H1 (cell line): ENCODE measurements at regions not wholly inside any gene's neighbourhood (a gene's known extent, or its start where the extent isn't known, plus 50 kb on each side); places are given as distances from the start of the nearest gene placed in this dataset.

ENCODE experiments used
- CTCF ChIA-PET: fragments of 300-600 bp; sonication (Branson Sonifier 250); formaldehyde crosslinking; loops from one replicate; lab custom pipeline; 2021; ENCODE audit not compliant: partially characterized antibody; lab: Charles Lee
- POLR2A ChIA-PET: fragments of 300-600 bp; sonication (Branson Sonifier 250); formaldehyde crosslinking; loops from one replicate; lab custom pipeline; 2021; ENCODE audit warnings: inconsistent platforms; ENCODE audit not compliant: partially characterized antibody; lab: Charles Lee
- DNase-seq, 2 experiments: peaks; one replicate each; pipeline versions ENCODE4 v3.0.0 to v3.0.0-alpha.2; 2010 to 2022; ENCODE audit warnings: low spot score in 2 of 2, low read depth in 1 of 2, mixed read lengths in 1 of 2
- FAIRE-seq: peaks from 2 replicates; lab custom pipeline; 2011; peaks lifted over from hg19 to GRCh38; lab: Jason Lieb, UNC
- H2AFZ ChIP-seq: 2 replicates; pipeline ENCODE4 v1.8.1; 2012; ENCODE audit warnings: low read length, inconsistent platforms
- H2AK5ac ChIP-seq: 2 replicates; pipeline ENCODE4 v1.6.1; 2013; ENCODE audit warnings: low read depth, low read length
- H2BK120ac ChIP-seq: replicated peaks from 2 replicates; pipeline ENCODE3; 2013; ENCODE audit warnings: low read depth, low read length, inconsistent platforms
- H2BK12ac ChIP-seq: 2 replicates; pipeline ENCODE4 v1.6.1; 2013; ENCODE audit warnings: low read depth, low read length
- H2BK15ac ChIP-seq: 2 replicates; pipeline ENCODE4 v1.6.1; 2013; ENCODE audit warnings: low read length
- H2BK20ac ChIP-seq: 2 replicates; pipeline ENCODE4 v1.6.1; 2013; ENCODE audit warnings: low read length
- H2BK5ac ChIP-seq: 2 replicates; pipeline ENCODE4 v1.6.1; 2013; ENCODE audit warnings: low read depth, low read length
- H3K14ac ChIP-seq: 2 replicates; pipeline ENCODE4 v1.6.1; 2013; ENCODE audit warnings: inconsistent platforms; ENCODE audit not compliant: insufficient read length
- H3K18ac ChIP-seq: 2 replicates; pipeline ENCODE4 v1.6.1; 2013; ENCODE audit warnings: low read length; ENCODE audit errors: extremely low read depth
- H3K23ac ChIP-seq: 2 replicates; pipeline ENCODE4 v1.6.1; 2013; ENCODE audit warnings: inconsistent platforms; ENCODE audit not compliant: insufficient read length
- H3K23me2 ChIP-seq: 2 replicates; pipeline ENCODE4 v1.6.1; 2013; ENCODE audit warnings: low read depth, low read length
- H3K27ac ChIP-seq: 2 replicates; pipeline ENCODE4 v1.6.1; 2011; ENCODE audit warnings: low read depth, low read length, inconsistent platforms
- H3K27me3 ChIP-seq, 4 experiments: replicated peaks in 1 of 4; 1 replicate in 1 of 4; 2 replicates in 3 of 4; pipeline versions ENCODE4 v1.6.1 to v1.8.1; 2011 to 2013; ENCODE audit warnings: low read length in 3 of 4, mild to moderate bottlenecking in 3 of 4, inconsistent platforms in 2 of 4, mixed read lengths in 2 of 4, moderate library complexity in 1 of 4; ENCODE audit not compliant: control insufficient read depth in 3 of 4, insufficient read depth in 3 of 4; ENCODE audit errors: extremely low read depth in 1 of 4
- H3K36me3 ChIP-seq, 4 experiments: 2 replicates each; pipeline versions ENCODE4 v1.6.1 to v1.8.1; 2011 to 2013; ENCODE audit warnings: mild to moderate bottlenecking in 4 of 4, low read length in 3 of 4, moderate library complexity in 2 of 4, control low read depth in 1 of 4, inconsistent platforms in 1 of 4; ENCODE audit not compliant: insufficient read depth in 4 of 4, control insufficient read depth in 2 of 4
- H3K4ac ChIP-seq: replicated peaks from 2 replicates; pipeline ENCODE3; 2013; ENCODE audit warnings: low read length, low read depth, mixed read lengths, inconsistent platforms; ENCODE audit not compliant: insufficient read length
- H3K4me1 ChIP-seq, 4 experiments: replicated peaks in 1 of 4; 1 replicate in 1 of 4; 2 replicates in 3 of 4; pipeline versions ENCODE4 v1.6.1 to v1.8.1; 2011 to 2013; ENCODE audit warnings: low read length in 3 of 4, inconsistent platforms in 2 of 4, mixed read lengths in 1 of 4; ENCODE audit not compliant: insufficient read depth in 4 of 4, control insufficient read depth in 3 of 4
- H3K4me2 ChIP-seq, 2 experiments: 2 replicates each; pipeline versions ENCODE4 v1.6.1 to v1.8.1; 2011 to 2013; ENCODE audit warnings: low read depth in 2 of 2, low read length in 2 of 2, control low read depth in 1 of 2, inconsistent platforms in 1 of 2, mild to moderate bottlenecking in 1 of 2; ENCODE audit not compliant: insufficient read depth in 1 of 2
- H3K4me3 ChIP-seq, 4 experiments: fragments of 200-600, 300-600 bp in 1 of 4; sonication (generic), shearing (Covaris generic), sonication (Bioruptor Twin) in 1 of 4; 2 replicates each; pipeline versions ENCODE4 v1.5.1 to v1.8.1; 2011 to 2016; ENCODE audit warnings: low read length in 4 of 4, low read depth in 3 of 4, control low read depth in 2 of 4, inconsistent platforms in 2 of 4, mild to moderate bottlenecking in 2 of 4, mixed read lengths in 1 of 4, moderate library complexity in 1 of 4; ENCODE audit not compliant: insufficient read depth in 2 of 4; ENCODE audit errors: extremely low read depth in 1 of 4
- H3K56ac ChIP-seq: replicated peaks from 2 replicates; pipeline ENCODE3; 2013; ENCODE audit warnings: low read depth, mild to moderate bottlenecking, mixed read lengths, low read length, inconsistent platforms; ENCODE audit not compliant: insufficient read length
- H3K79me1 ChIP-seq: 2 replicates; pipeline ENCODE4 v1.6.1; 2013; ENCODE audit warnings: low read depth, low read length, control low read depth
- H3K79me2 ChIP-seq, 2 experiments: 2 replicates each; pipeline versions ENCODE4 v1.6.1 to v1.8.1; 2012 to 2013; ENCODE audit warnings: low read length in 2 of 2, mild to moderate bottlenecking in 2 of 2, inconsistent platforms in 1 of 2; ENCODE audit not compliant: insufficient read depth in 2 of 2, control insufficient read depth in 1 of 2
- H3K9ac ChIP-seq, 4 experiments: replicated peaks in 1 of 4; 1 replicate in 1 of 4; 2 replicates in 3 of 4; pipeline versions ENCODE4 v1.6.1 to v1.8.1; 2011 to 2013; ENCODE audit warnings: low read depth in 3 of 4, low read length in 3 of 4, control low read depth in 2 of 4, mild to moderate bottlenecking in 2 of 4, moderate library complexity in 2 of 4, inconsistent platforms in 1 of 4; ENCODE audit errors: extremely low read depth in 1 of 4
- H3K9me3 ChIP-seq, 2 experiments: 2 replicates each; pipeline versions ENCODE4 v1.6.1 to v1.8.1; 2012 to 2013; ENCODE audit warnings: mild to moderate bottlenecking in 2 of 2, moderate library complexity in 2 of 2, control low read depth in 1 of 2, inconsistent platforms in 1 of 2, low read depth in 1 of 2, low read length in 1 of 2, mixed read lengths in 1 of 2; ENCODE audit not compliant: insufficient read depth in 2 of 2
- H4K20me1 ChIP-seq, 2 experiments: replicated peaks in 1 of 2; 2 replicates each; pipeline versions ENCODE3 to v1.8.1; 2011 to 2013; ENCODE audit warnings: inconsistent platforms in 2 of 2, low read length in 2 of 2, mild to moderate bottlenecking in 1 of 2; ENCODE audit not compliant: insufficient read depth in 2 of 2, control insufficient read depth in 1 of 2
- H4K5ac ChIP-seq: 2 replicates; pipeline ENCODE4 v1.6.1; 2013; ENCODE audit warnings: low read length, low read depth, mixed read lengths, inconsistent platforms; ENCODE audit not compliant: insufficient read length
- H4K8ac ChIP-seq: 2 replicates; pipeline ENCODE4 v1.8.0; 2013; ENCODE audit warnings: mild to moderate bottlenecking, moderate library complexity, low read length, inconsistent platforms; ENCODE audit not compliant: insufficient read depth; ENCODE audit errors: extremely low read depth
- H4K91ac ChIP-seq: replicated peaks from 2 replicates; pipeline ENCODE3; 2013; ENCODE audit warnings: low read length, mixed read lengths, inconsistent platforms; ENCODE audit not compliant: insufficient read length
- BRCA1 ChIP-seq: IDR thresholded peaks from 2 replicates; pipeline ENCODE4 v1.6.1; 2012; ENCODE audit warnings: low read depth, low read length, improper control_type of control experiment
- SUZ12 ChIP-seq: fragments of 200-600 bp; sonication (generic); IDR thresholded peaks from 2 replicates; pipeline ENCODE4 v1.6.1; 2012; ENCODE audit warnings: mild to moderate bottlenecking, inconsistent platforms, low read length, moderate library complexity, mixed read lengths
- WGBS, 2 experiments: shearing (Covaris generic) in 1 of 2; methylation state at CpG; one replicate each; pipeline versions ENCODE4 v1.1.6 to v1.1.7; 2013 to 2015; ENCODE audit warnings: low lambda C conversion rate in 2 of 2, mixed read lengths in 2 of 2, inconsistent platforms in 1 of 2, low coverage in 1 of 2, missing lambda C conversion rate in 1 of 2; ENCODE audit not compliant: insufficient replicate concordance in 2 of 2, insufficient coverage in 1 of 2, insufficient read length in 1 of 2; ENCODE audit errors: extremely low coverage in 1 of 2, missing lambda C conversion rate in 1 of 2; 5-methylcytosine and 5-hydroxymethylcytosine counted together

DNA sequence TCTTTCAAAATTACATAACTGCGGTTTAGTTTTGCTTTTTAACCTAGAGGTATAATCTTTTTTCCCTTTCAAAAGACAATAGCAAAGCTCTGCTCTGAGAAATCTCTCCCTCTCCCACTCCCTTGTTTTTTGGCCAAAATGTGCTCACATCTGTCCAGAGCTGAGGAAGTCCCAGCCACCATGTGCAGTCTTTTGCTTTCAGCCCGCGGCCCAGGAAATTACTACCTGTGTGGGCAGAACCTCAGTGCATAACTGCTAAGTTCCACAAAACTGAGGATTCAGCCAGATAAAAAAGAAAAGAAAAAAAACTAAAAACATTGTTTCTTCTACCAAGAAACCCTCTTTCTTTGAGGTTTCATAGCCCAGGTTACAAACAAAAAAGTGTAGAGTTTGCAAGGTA, 115.0 kb upstream of the HGF start:
- CTCF ChIA-PET, result no interaction called here
- Histone ChIP-seq H3K4me2 (no peak overlapping the region), H3K4me3 (no peak overlapping the region), H2BK120ac (no peak overlapping the region), H4K5ac (no peak overlapping the region), H3K56ac (no peak overlapping the region), H3K79me2 (no peaks in the 10 kb centered on the region), H3K23me2 (no peaks in the 10 kb centered on the region), H3K4ac (no peak overlapping the region), H4K20me1 (no peaks in the 10 kb centered on the region), H3K9ac (no peak overlapping the region), H3K79me1 (no peaks in the 10 kb centered on the region), H4K8ac (no peak overlapping the region)
- 97% methylated on average over 3 of the region's 3 CpGs; no CpG with 5 or more reads in 1 of the 2 experiments for WGBS, 2 experiments
- no peak for DNase-seq
- TF ChIP-seq SUZ12, result no peak
- no peak for TF ChIP-seq BRCA1
- TF ChIP-seq, all 59 proteins: peak for 0
- no peak overlapping the region for H2BK20ac ChIP-seq
- H3K4me1 ChIP-seq, result no peaks in the 10 kb centered on the region
- H3K9me3 ChIP-seq, result no peaks in the 10 kb centered on the region
- H3K36me3 ChIP-seq, result no peaks in the 10 kb centered on the region
- no peak overlapping the region for H2BK15ac ChIP-seq
- no peak overlapping the region for H2BK12ac ChIP-seq
- H3K27me3 ChIP-seq, result no peaks in the 10 kb centered on the region
- no peak overlapping the region for H2AK5ac ChIP-seq
- no peak overlapping the region for H4K91ac ChIP-seq
- no peak overlapping the region for H2AFZ ChIP-seq
- FAIRE-seq, result no peak
- POLR2A ChIA-PET, result no interaction called here
- H3K18ac ChIP-seq, result no peak overlapping the region
- H3K23ac ChIP-seq, result no peak overlapping the region
- H3K27ac ChIP-seq, result no peak overlapping the region
- H3K14ac ChIP-seq, result no peak overlapping the region
- no peak overlapping the region for H2BK5ac ChIP-seq
